Fibroblast of the aortic adventitia (primary cell): ENCODE measurements at regions not wholly inside any gene's neighbourhood (a gene's known extent, or its start where the extent isn't known, plus 50 kb on each side); places are given as distances from the start of the nearest gene placed in this dataset.

Source experiments
- DNase-seq: peaks from one replicate; pipeline ENCODE4 v3.0.0-alpha.2; 2010; ENCODE audit warnings: low read depth
- H3K4me3 ChIP-seq: 2 replicates; pipeline ENCODE4 v1.5.1; 2011; ENCODE audit warnings: low read depth, mild to moderate bottlenecking, control low read depth, low read length, moderate library complexity
- CTCF ChIP-seq: IDR thresholded peaks from 2 replicates; pipeline ENCODE4 v1.5.1; 2011; ENCODE audit warnings: mild to moderate bottlenecking, low read length, control low read depth, inconsistent platforms; ENCODE audit not compliant: insufficient read depth

- no peak for DNase-seq
- H3K4me3 ChIP-seq: no peak overlapping the region
- TF ChIP-seq CTCF: no peak
These were observed 645.6 kb downstream of the RNF144B start for GRCh38 chr6:19032591-19033295.

GRCh38 chr6:19033683-19034082 is 646.5 kb downstream of the RNF144B start:
- no peak for DNase-seq
- no peak overlapping the region for H3K4me3 ChIP-seq
- TF ChIP-seq CTCF: no peak

GRCh38 chr6:19034986-19035385 is 647.8 kb downstream of the RNF144B start:
- TF ChIP-seq CTCF: no peak
- no peak overlapping the region for H3K4me3 ChIP-seq
- DNase-seq: no peak

- no peak for TF ChIP-seq CTCF
These were observed 648.5 kb downstream of the RNF144B start for GRCh38 chr6:19035461-19036195.

GRCh38 chr6:19036196-19036555 is 649.0 kb downstream of the RNF144B start:
- H3K4me3 ChIP-seq: no peak overlapping the region
- DNase-seq: no peak
- no peak for TF ChIP-seq CTCF

More at GRCh38 chr6:19035461-19036195, 648.5 kb downstream of the RNF144B start:
- no peak overlapping the region for H3K4me3 ChIP-seq
- no peak for DNase-seq

GRCh38 chr6:19037607-19038006 is 650.5 kb downstream of the RNF144B start:
- no peak for DNase-seq
- H3K4me3 ChIP-seq: no peak overlapping the region
- TF ChIP-seq CTCF: no peak
